Breast epithelium (tissue), 4 donors: ENCODE measurements at regions not wholly inside any gene's neighbourhood (a gene's known extent, or its start where the extent isn't known, plus 50 kb on each side); places are given as distances from the start of the nearest gene placed in this dataset.

Source experiments
- DNase-seq, 2 donors: peaks; one replicate each; pipeline ENCODE4 v3.0.0-alpha.2; 2019; ENCODE audit warnings: low spot score in 2 of 2
- H3K27ac ChIP-seq, 2 donors: fragments of 200-600 bp; sonication (generic) in 1 of 2; one replicate each; pipeline ENCODE4 v1.5.1; 2016 to 2019; ENCODE audit warnings: mild to moderate bottlenecking in 1 of 2
- H3K27me3 ChIP-seq, 2 donors: fragments of 200-600 bp; sonication (generic) in 1 of 2; one replicate each; pipeline versions ENCODE4 v1.5.1 to v1.6.0; 2017 to 2019; ENCODE audit warnings: control low read depth in 1 of 2, mild to moderate bottlenecking in 1 of 2
- H3K36me3 ChIP-seq: fragments of 200-600 bp; one replicate; pipeline ENCODE4 v1.5.1; 2019
- H3K4me1 ChIP-seq, 2 donors: fragments of 200-600 bp; sonication (generic); one replicate each; pipeline ENCODE4 v1.5.1; 2016 to 2019; ENCODE audit warnings: control low read depth in 1 of 2
- H3K4me3 ChIP-seq, 3 donors: fragments of 200-600 bp; sonication (generic); 1 replicate in 2 of 3; 2 replicates in 1 of 3; pipeline ENCODE4 v1.5.1; 2016 to 2019; ENCODE audit warnings: mild to moderate bottlenecking in 3 of 3, moderate library complexity in 2 of 3
- H3K9me3 ChIP-seq, 2 donors: fragments of 200-600 bp; sonication (generic) in 1 of 2; one replicate each; pipeline ENCODE4 v1.5.1; 2016 to 2019; ENCODE audit warnings: control low read depth in 1 of 2
- POLR2A ChIP-seq: fragments of 450-650 bp; IDR thresholded peaks from one replicate; pipeline ENCODE4 v1.6.1; 2016; ENCODE audit warnings: antibody characterized with exemption, mild to moderate bottlenecking, moderate library complexity
- POLR2AphosphoS5 ChIP-seq, 3 donors: sonication (generic); formaldehyde crosslinking; IDR thresholded peaks; one replicate each; pipeline ENCODE4 v1.6.1; 2017; ENCODE audit warnings: antibody characterized with exemption in 3 of 3
- intact Hi-C: fragments of 100-400 bp; cut with DNase I; formaldehyde crosslinking; loops from one replicate; pipeline ENCODE4 v1.15.1; 2023; ENCODE audit warnings: low total_unique reads
- TF ChIP-seq, protein P1 (sequence below), 3 donors: fragments of 450-650 bp; IDR thresholded peaks; one replicate each; pipeline ENCODE4 v1.5.1; 2016 to 2017; ENCODE audit warnings: antibody characterized with exemption in 3 of 3, mild to moderate bottlenecking in 3 of 3, moderate library complexity in 3 of 3

DNA sequence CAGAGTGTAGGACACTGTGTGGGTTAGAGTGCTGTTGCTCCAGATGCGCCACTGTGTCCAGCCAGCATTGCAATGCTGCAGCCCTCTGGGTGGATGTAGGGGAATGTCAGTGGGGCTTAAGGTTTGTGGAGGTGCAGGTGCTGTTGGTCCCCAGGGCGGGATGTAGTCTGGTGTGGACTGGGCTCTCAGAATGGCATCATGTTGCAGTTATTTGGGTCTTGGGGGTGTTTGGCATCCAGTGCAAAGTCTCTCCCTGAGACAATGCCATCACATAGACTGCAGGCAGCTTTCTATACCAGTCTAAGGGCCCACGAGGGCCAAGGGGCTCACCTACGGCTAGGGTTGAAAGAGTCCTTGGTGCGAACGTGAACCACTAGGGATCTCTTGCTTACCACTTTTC lies 275.3 kb downstream of the SOX11 start:
- no peak overlapping the region for H3K27ac ChIP-seq
- no peak for DNase-seq
- intact Hi-C loops: loop anchor here (5.0 kb wide), 1 partner anchor 820 kb away; no protein-coding TSS in a partner anchor

DNA sequence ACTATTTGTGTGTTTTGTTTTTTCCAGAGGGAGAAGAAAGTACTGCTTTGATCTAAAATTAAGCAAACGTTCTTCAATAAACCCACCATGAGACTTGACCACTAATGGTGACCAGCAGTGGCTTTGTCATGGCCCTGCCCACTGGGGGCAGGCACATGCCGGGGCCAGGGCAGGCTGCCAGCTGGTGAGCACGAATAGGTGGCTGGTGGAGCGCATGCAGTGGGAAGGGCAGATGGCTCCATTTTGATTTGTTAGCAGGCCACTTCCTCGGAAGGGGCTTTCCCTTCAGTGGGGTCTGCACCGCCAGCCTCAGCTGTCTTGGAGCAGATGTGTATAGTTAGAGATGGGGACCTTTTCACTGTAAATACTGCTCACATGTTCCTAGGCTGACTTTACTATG lies 277.1 kb downstream of the SOX11 start:
- intact Hi-C loops: loop anchor here (5.0 kb wide), 1 partner anchor 818 kb away; no protein-coding TSS in a partner anchor
- TF ChIP-seq POLR2A: no peak
- no peak for TF ChIP-seq POLR2AphosphoS5 (IDR thresholded peaks at IDR 0.05)
- TF ChIP-seq, protein P1, sequence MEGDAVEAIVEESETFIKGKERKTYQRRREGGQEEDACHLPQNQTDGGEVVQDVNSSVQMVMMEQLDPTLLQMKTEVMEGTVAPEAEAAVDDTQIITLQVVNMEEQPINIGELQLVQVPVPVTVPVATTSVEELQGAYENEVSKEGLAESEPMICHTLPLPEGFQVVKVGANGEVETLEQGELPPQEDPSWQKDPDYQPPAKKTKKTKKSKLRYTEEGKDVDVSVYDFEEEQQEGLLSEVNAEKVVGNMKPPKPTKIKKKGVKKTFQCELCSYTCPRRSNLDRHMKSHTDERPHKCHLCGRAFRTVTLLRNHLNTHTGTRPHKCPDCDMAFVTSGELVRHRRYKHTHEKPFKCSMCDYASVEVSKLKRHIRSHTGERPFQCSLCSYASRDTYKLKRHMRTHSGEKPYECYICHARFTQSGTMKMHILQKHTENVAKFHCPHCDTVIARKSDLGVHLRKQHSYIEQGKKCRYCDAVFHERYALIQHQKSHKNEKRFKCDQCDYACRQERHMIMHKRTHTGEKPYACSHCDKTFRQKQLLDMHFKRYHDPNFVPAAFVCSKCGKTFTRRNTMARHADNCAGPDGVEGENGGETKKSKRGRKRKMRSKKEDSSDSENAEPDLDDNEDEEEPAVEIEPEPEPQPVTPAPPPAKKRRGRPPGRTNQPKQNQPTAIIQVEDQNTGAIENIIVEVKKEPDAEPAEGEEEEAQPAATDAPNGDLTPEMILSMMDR (IDR thresholded peaks at IDR 0.05): no peak

More for the DNA sequence above, 275.3 kb downstream of the SOX11 start:
- Histone ChIP-seq H3K36me3 (no peaks in the 10 kb centered on the region), H3K27me3 (no peaks in the 10 kb centered on the region), H3K4me1 (no peaks in the 10 kb centered on the region), H3K9me3 (no peaks in the 10 kb centered on the region), H3K4me3 (no peak overlapping the region)
- TF ChIP-seq, protein P1 (IDR thresholded peaks at IDR 0.05): no peak
- TF ChIP-seq POLR2A: no peak

DNA sequence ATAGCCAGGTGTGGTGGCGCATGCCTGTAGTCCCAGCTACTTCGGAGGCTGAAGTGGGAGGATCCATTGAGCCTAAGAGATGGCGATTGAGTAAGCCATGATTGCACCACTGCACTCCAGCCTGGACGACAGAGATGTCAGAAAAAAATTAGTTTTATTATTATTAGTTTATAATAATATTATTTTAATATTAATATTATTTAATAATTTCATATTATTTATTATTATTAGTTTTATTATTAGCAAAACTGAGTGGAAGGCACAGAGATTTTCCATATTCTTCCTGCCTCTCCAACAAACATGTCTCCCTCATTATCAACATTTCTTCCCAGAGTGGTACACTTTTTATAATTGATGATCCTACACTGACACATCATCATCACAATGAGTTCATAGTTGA lies 278.2 kb downstream of the SOX11 start:
- Histone ChIP-seq H3K4me1 (no peaks in the 10 kb centered on the region), H3K4me3 (no peak overlapping the region), H3K9me3 (no peaks in the 10 kb centered on the region), H3K36me3 (no peaks in the 10 kb centered on the region), H3K27ac (no peak overlapping the region), H3K27me3 (no peaks in the 10 kb centered on the region)
- TF ChIP-seq POLR2A: no peak
- TF ChIP-seq, protein P1 (IDR thresholded peaks at IDR 0.05): no peak
- DNase-seq: no peak
- intact Hi-C loops: no loop called here

More for the DNA sequence above, 277.1 kb downstream of the SOX11 start:
- no peaks in the 10 kb centered on the region for H3K9me3 ChIP-seq
- no peak for DNase-seq
- H3K27me3 ChIP-seq: no peaks in the 10 kb centered on the region
- H3K27ac ChIP-seq: no peak overlapping the region
- H3K4me3 ChIP-seq: no peak overlapping the region
- H3K36me3 ChIP-seq: no peaks in the 10 kb centered on the region
- H3K4me1 ChIP-seq: no peaks in the 10 kb centered on the region

GRCh38 chr2:5974477-5974876 lies 282.3 kb downstream of the SOX11 start:
- Histone ChIP-seq H3K4me3 (no peak overlapping the region), H3K27me3 (no peaks in the 10 kb centered on the region), H3K36me3 (no peaks in the 10 kb centered on the region), H3K4me1 (no peaks in the 10 kb centered on the region), H3K27ac (no peak overlapping the region), H3K9me3 (no peaks in the 10 kb centered on the region)
- DNase-seq: no peak
- intact Hi-C loops: no loop called here
- TF ChIP-seq POLR2A: no peak

GRCh38 chr2:5975401-5975800 lies 283.2 kb downstream of the SOX11 start:
- H3K9me3 ChIP-seq: no peaks in the 10 kb centered on the region
- no peaks in the 10 kb centered on the region for H3K27me3 ChIP-seq
- no peak for DNase-seq
- H3K27ac ChIP-seq: no peak overlapping the region
- no peaks in the 10 kb centered on the region for H3K4me1 ChIP-seq
- H3K4me3 ChIP-seq: no peak overlapping the region
- intact Hi-C loops: no loop called here
- TF ChIP-seq, protein P1 (IDR thresholded peaks at IDR 0.05): no peak
- TF ChIP-seq POLR2AphosphoS5 (IDR thresholded peaks at IDR 0.05): no peak
- TF ChIP-seq POLR2A: no peak
- no peaks in the 10 kb centered on the region for H3K36me3 ChIP-seq

DNA sequence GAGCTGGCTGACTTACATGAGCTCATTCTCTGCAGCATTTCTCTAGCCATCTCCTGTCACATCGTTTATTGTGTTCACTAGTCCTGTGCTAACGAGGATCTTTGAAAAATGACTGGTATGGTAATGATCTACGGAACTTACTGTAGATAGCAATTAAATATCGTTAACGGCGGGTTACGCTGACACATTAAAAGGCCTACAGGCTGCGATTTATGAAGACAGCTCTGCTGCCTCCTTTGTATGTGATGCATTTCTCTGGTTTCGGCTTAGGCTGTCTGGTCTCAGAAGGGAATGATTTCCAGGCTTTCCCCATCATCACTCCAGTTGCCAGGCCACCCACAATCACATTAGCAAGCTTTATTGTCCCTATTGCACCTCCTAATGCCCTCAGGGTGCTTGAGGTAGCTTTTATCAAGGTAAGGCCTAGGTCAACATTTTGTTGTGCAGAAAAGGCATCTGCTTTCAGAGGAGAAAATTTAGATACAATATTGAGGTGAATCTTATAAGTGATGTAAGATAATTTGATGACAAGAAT lies 284.4 kb downstream of the SOX11 start:
- Histone ChIP-seq H3K4me1 (peaks cover 0 to 1% of the 10 kb centered on the region in 2 donors), H3K9me3 (no peaks in the 10 kb centered on the region), H3K27ac (no peak overlapping the region), H3K27me3 (peaks cover 0 to 4% of the 10 kb centered on the region in 2 donors), H3K4me3 (no peak overlapping the region), H3K36me3 (no peaks in the 10 kb centered on the region)
- DNase-seq: no peak
- TF ChIP-seq, protein P1 (IDR thresholded peaks at IDR 0.05): no peak
- no peak for TF ChIP-seq POLR2A
- no peak for TF ChIP-seq POLR2AphosphoS5 (IDR thresholded peaks at IDR 0.05)
- intact Hi-C loops: no loop called here
